IMR-90 (cell line): ENCODE measurements at regions not wholly inside any gene's neighbourhood (a gene's known extent, or its start where the extent isn't known, plus 50 kb on each side); places are given as distances from the start of the nearest gene placed in this dataset.

ENCODE experiments used
- BHLHE40 ChIP-seq: fragments of 150-350 bp; IDR thresholded peaks from 2 replicates; pipeline ENCODE4 v1.6.1; 2016; ENCODE audit warnings: mild to moderate bottlenecking, low read depth, low read length
- CEBPB ChIP-seq: IDR thresholded peaks from 2 replicates; pipeline ENCODE4 v1.6.1; 2012; ENCODE audit warnings: low read depth, low read length, improper control_type of control experiment
- CTCF ChIP-seq: conservative IDR thresholded peaks from 2 replicates; pipeline ENCODE4 v1.5.1; 2012; ENCODE audit warnings: mild to moderate bottlenecking, low read depth, low read length, improper control_type of control experiment
- ELK1 ChIP-seq: fragments of 150-350 bp; IDR thresholded peaks from 2 replicates; pipeline ENCODE4 v1.6.1; 2016; ENCODE audit warnings: low read depth, mild to moderate bottlenecking, low read length, moderate library complexity, borderline replicate concordance
- FOS ChIP-seq: fragments of 150-350 bp; IDR thresholded peaks from 2 replicates; pipeline ENCODE4 v1.6.1; 2016; ENCODE audit warnings: low read depth, low read length
- POLR2A ChIP-seq: IDR thresholded peaks from 2 replicates; pipeline ENCODE4 v1.6.1; 2012; ENCODE audit warnings: mild to moderate bottlenecking, low read depth, low read length
- RAD21 ChIP-seq: IDR thresholded peaks from 2 replicates; pipeline ENCODE4 v1.6.1; 2012; ENCODE audit warnings: low read length, improper control_type of control experiment
- RFX5 ChIP-seq: IDR thresholded peaks from 2 replicates; pipeline ENCODE4 v1.8.0; 2012; ENCODE audit warnings: low read depth, mild to moderate bottlenecking, low read length, moderate library complexity

GRCh38 chr4:167893531-167893930 lies 198.8 kb upstream of the ANXA10 start:
- TF ChIP-seq CEBPB = no peak
- no peak for TF ChIP-seq POLR2A
- TF ChIP-seq CTCF = no peak
- no peak for TF ChIP-seq RAD21
- no peak for TF ChIP-seq BHLHE40
- TF ChIP-seq FOS = no peak
- TF ChIP-seq RFX5 = no peak
- no peak for TF ChIP-seq ELK1
